DOHH2 (cell line): ENCODE measurements at regions not wholly inside any gene's neighbourhood (a gene's known extent, or its start where the extent isn't known, plus 50 kb on each side); places are given as distances from the start of the nearest gene placed in this dataset.

Source experiments
- H3F3A ChIP-seq: fragments of 200-600 bp; sonication (generic), shearing (Covaris generic); 2 replicates; pipeline ENCODE4 v1.6.0; 2016; ENCODE audit warnings: antibody characterized with exemption, mild to moderate bottlenecking; ENCODE audit not compliant: control insufficient read depth, insufficient read depth
- H3K27ac ChIP-seq: fragments of 200-600 bp; sonication (generic); 2 replicates; pipeline ENCODE4 v1.5.1; 2014; ENCODE audit warnings: low read depth, mild to moderate bottlenecking, low read length, moderate library complexity
- H3K27me3 ChIP-seq: fragments of 200-600 bp; sonication (generic); 2 replicates; pipeline ENCODE4 v1.6.1; 2014; ENCODE audit warnings: mild to moderate bottlenecking, low read length, mixed read lengths; ENCODE audit not compliant: control insufficient read depth
- H3K36me3 ChIP-seq: fragments of 200-600 bp; sonication (generic); 2 replicates; pipeline ENCODE4 v1.6.1; 2014; ENCODE audit warnings: mild to moderate bottlenecking, low read length, moderate library complexity, mixed read lengths; ENCODE audit not compliant: control insufficient read depth
- H3K4me1 ChIP-seq: fragments of 200-600 bp; sonication (generic); 2 replicates; pipeline ENCODE4 v1.6.1; 2014; ENCODE audit warnings: mild to moderate bottlenecking, low read length, mixed read lengths; ENCODE audit not compliant: control insufficient read depth
- H3K4me2 ChIP-seq: fragments of 200-600 bp; sonication (generic); 2 replicates; pipeline ENCODE4 v1.6.0; 2014; ENCODE audit warnings: mild to moderate bottlenecking, low read length, moderate library complexity
- H3K4me3 ChIP-seq: fragments of 200-600 bp; sonication (generic); 2 replicates; pipeline ENCODE4 v1.5.1; 2014; ENCODE audit warnings: mild to moderate bottlenecking, low read length, mixed read lengths
- H3K79me2 ChIP-seq: fragments of 200-600 bp; sonication (generic); 2 replicates; pipeline ENCODE4 v1.6.1; 2014; ENCODE audit warnings: mild to moderate bottlenecking, low read length, mixed read lengths; ENCODE audit not compliant: control insufficient read depth
- H3K9me2 ChIP-seq: fragments of 200-600 bp; sonication (generic); replicated peaks from 2 replicates; pipeline ENCODE4 v1.6.1; 2014; ENCODE audit warnings: mild to moderate bottlenecking, low read length, mixed read lengths; ENCODE audit not compliant: control insufficient read depth
- H3K9me3 ChIP-seq: fragments of 200-600 bp; sonication (generic); 2 replicates; pipeline ENCODE4 v1.6.1; 2014; ENCODE audit warnings: antibody characterized with exemption, low read length, mixed read lengths; ENCODE audit not compliant: control insufficient read depth, insufficient read depth
- H4K20me1 ChIP-seq: fragments of 200-600 bp; sonication (generic); 2 replicates; pipeline ENCODE4 v1.6.0; 2014; ENCODE audit warnings: low read depth, mild to moderate bottlenecking, antibody characterized with exemption, low read length, moderate library complexity; ENCODE audit not compliant: control insufficient read depth, insufficient read depth
- EZH2phosphoT487 ChIP-seq: fragments of 200-600 bp; sonication (generic); IDR thresholded peaks from 2 replicates; pipeline ENCODE4 v1.6.1; 2017; ENCODE audit warnings: borderline replicate concordance, mild to moderate bottlenecking, antibody characterized with exemption, low read length, moderate library complexity, mixed read lengths
- TF ChIP-seq, protein P1 (sequence below): fragments of 200-600 bp; sonication (generic); IDR thresholded peaks from one replicate; pipeline ENCODE4 v1.5.1; 2014; ENCODE audit warnings: antibody characterized with exemption, mild to moderate bottlenecking, low read depth, low read length; ENCODE audit not compliant: poor library complexity, severe bottlenecking

DNA sequence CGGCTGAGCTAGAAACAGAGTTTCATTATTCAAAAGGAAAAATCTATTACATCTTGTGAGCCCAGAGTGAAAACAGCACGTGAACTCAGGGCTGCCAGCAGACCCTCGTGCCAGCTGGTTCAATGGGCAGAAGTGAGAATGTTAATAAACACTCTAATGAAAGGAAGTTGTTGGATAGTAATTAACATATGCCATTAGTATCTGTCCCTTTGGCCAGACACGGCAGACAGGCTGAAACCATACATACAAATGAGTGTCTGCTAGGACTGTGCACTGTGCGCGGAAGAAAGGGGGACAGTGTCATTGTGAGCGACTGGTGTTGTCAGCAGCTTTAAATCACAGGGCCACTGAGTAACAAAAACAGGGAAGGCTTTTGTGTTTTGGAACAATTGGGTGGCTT, 121.9 kb upstream of the TSC22D1 start:
- Histone ChIP-seq H3F3A (no peaks in the 10 kb centered on the region), H3K36me3 (no peaks in the 10 kb centered on the region), H3K9me3 (no peaks in the 10 kb centered on the region), H3K4me1 (no peaks in the 10 kb centered on the region), H3K27ac (no peak overlapping the region), H3K4me3 (no peak overlapping the region), H3K4me2 (no peak overlapping the region), H3K79me2 (no peaks in the 10 kb centered on the region), H4K20me1 (no peaks in the 10 kb centered on the region), H3K27me3 (no peaks in the 10 kb centered on the region), H3K9me2 (no peaks in the 10 kb centered on the region)
- TF ChIP-seq, protein P1, sequence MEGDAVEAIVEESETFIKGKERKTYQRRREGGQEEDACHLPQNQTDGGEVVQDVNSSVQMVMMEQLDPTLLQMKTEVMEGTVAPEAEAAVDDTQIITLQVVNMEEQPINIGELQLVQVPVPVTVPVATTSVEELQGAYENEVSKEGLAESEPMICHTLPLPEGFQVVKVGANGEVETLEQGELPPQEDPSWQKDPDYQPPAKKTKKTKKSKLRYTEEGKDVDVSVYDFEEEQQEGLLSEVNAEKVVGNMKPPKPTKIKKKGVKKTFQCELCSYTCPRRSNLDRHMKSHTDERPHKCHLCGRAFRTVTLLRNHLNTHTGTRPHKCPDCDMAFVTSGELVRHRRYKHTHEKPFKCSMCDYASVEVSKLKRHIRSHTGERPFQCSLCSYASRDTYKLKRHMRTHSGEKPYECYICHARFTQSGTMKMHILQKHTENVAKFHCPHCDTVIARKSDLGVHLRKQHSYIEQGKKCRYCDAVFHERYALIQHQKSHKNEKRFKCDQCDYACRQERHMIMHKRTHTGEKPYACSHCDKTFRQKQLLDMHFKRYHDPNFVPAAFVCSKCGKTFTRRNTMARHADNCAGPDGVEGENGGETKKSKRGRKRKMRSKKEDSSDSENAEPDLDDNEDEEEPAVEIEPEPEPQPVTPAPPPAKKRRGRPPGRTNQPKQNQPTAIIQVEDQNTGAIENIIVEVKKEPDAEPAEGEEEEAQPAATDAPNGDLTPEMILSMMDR = no peak
- TF ChIP-seq EZH2phosphoT487 = no peak

- TF ChIP-seq EZH2phosphoT487 = no peak
- TF ChIP-seq, protein P1 = no peak
- Histone ChIP-seq H3K4me2 (no peak overlapping the region), H3K9me2 (no peaks in the 10 kb centered on the region), H4K20me1 (no peaks in the 10 kb centered on the region), H3K9me3 (no peaks in the 10 kb centered on the region), H3K79me2 (no peaks in the 10 kb centered on the region), H3K4me1 (no peaks in the 10 kb centered on the region), H3K27me3 (no peaks in the 10 kb centered on the region), H3F3A (no peaks in the 10 kb centered on the region), H3K27ac (no peak overlapping the region), H3K4me3 (no peak overlapping the region), H3K36me3 (no peaks in the 10 kb centered on the region)
Observed at GRCh38 chr13:44697058-44697457, 120.9 kb upstream of the TSC22D1 start.

DNA sequence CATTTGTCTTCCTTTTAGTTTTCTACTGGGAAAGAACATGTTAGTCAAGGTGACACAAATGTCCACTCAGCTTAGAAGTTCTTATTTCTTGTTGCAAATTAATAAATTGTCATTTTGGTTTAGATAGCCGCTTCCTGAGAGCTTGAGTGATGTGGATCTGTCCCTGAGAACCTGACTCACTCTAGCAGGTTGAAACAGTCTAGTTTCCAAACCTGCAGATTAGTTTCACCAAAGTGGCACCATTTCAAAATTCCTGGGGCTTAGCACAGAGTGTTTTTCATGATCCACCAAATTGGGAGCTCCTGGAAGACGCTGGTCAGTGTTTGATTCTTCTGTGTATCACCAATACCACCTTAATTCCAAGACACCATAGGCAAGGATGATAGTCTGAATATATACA, 119.4 kb upstream of the TSC22D1 start:
- no peaks in the 10 kb centered on the region for H3K9me2 ChIP-seq
- no peaks in the 10 kb centered on the region for H3K9me3 ChIP-seq
- no peaks in the 10 kb centered on the region for H3K27me3 ChIP-seq
- no peaks in the 10 kb centered on the region for H3K36me3 ChIP-seq
- H3K4me3 ChIP-seq = no peak overlapping the region
- no peaks in the 10 kb centered on the region for H4K20me1 ChIP-seq
- no peaks in the 10 kb centered on the region for H3K4me1 ChIP-seq
- H3K4me2 ChIP-seq = no peak overlapping the region
- no peaks in the 10 kb centered on the region for H3K79me2 ChIP-seq
- no peak overlapping the region for H3K27ac ChIP-seq
- H3F3A ChIP-seq = no peaks in the 10 kb centered on the region
- TF ChIP-seq EZH2phosphoT487 = no peak
- TF ChIP-seq, protein P1 = no peak

GRCh38 chr13:44694842-44695241, 118.7 kb upstream of the TSC22D1 start:
- no peaks in the 10 kb centered on the region for H3K9me2 ChIP-seq
- no peaks in the 10 kb centered on the region for H4K20me1 ChIP-seq
- H3K79me2 ChIP-seq = no peaks in the 10 kb centered on the region
- no peaks in the 10 kb centered on the region for H3K27me3 ChIP-seq
- no peaks in the 10 kb centered on the region for H3K36me3 ChIP-seq
- H3K4me3 ChIP-seq = no peak overlapping the region
- H3K4me1 ChIP-seq = no peaks in the 10 kb centered on the region
- TF ChIP-seq, protein P1 = no peak
- no peak for TF ChIP-seq EZH2phosphoT487
- H3K4me2 ChIP-seq = no peak overlapping the region
- no peak overlapping the region for H3K27ac ChIP-seq
- H3K9me3 ChIP-seq = no peaks in the 10 kb centered on the region
- no peaks in the 10 kb centered on the region for H3F3A ChIP-seq
